ENCODE measurements at regions not wholly inside any gene's neighbourhood (a gene's known extent, or its start where the extent isn't known, plus 50 kb on each side); places are given as distances from the start of the nearest gene placed in this dataset.

DNA sequence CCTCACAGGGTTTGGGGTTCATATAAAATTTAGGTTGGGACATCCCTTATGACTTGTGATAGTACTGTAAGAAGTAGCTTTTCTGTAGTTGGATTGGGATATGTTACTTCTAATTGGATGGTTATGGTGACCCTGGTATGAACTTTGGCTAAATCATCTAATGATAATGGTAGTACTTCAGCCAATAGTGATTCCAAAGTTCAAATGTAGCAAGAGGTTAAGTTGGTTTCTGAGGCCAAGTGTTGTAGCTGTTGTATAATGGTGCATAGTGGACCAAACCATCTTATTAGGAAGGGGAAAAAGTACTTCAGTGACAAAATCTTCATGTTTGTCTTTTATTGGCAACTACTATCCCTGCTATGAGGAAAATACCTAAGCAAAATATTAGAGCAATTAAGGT is 542.1 kb upstream of the IGFBP3 start:
- no peak for DNase-seq (ENCODE audit: low read depth)
- TF ChIP-seq, protein P1, sequence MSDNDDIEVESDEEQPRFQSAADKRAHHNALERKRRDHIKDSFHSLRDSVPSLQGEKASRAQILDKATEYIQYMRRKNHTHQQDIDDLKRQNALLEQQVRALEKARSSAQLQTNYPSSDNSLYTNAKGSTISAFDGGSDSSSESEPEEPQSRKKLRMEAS (IDR thresholded peaks at IDR 0.05; ENCODE audit: low read depth, low read length), result no peak
- TF ChIP-seq, protein P2, sequence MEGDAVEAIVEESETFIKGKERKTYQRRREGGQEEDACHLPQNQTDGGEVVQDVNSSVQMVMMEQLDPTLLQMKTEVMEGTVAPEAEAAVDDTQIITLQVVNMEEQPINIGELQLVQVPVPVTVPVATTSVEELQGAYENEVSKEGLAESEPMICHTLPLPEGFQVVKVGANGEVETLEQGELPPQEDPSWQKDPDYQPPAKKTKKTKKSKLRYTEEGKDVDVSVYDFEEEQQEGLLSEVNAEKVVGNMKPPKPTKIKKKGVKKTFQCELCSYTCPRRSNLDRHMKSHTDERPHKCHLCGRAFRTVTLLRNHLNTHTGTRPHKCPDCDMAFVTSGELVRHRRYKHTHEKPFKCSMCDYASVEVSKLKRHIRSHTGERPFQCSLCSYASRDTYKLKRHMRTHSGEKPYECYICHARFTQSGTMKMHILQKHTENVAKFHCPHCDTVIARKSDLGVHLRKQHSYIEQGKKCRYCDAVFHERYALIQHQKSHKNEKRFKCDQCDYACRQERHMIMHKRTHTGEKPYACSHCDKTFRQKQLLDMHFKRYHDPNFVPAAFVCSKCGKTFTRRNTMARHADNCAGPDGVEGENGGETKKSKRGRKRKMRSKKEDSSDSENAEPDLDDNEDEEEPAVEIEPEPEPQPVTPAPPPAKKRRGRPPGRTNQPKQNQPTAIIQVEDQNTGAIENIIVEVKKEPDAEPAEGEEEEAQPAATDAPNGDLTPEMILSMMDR (IDR thresholded peaks at IDR 0.05; ENCODE audit: low read depth, low read length), result no peak
- TF ChIP-seq POLR2A (IDR thresholded peaks at IDR 0.05; ENCODE audit: extremely low read depth, insufficient read length), result no peak
- TF ChIP-seq MYC (IDR thresholded peaks at IDR 0.05; ENCODE audit: low read depth, low read length), result no peak
- H3K4me3 ChIP-seq (ENCODE audit: low read depth, low read length), result no peak overlapping the region

DNA sequence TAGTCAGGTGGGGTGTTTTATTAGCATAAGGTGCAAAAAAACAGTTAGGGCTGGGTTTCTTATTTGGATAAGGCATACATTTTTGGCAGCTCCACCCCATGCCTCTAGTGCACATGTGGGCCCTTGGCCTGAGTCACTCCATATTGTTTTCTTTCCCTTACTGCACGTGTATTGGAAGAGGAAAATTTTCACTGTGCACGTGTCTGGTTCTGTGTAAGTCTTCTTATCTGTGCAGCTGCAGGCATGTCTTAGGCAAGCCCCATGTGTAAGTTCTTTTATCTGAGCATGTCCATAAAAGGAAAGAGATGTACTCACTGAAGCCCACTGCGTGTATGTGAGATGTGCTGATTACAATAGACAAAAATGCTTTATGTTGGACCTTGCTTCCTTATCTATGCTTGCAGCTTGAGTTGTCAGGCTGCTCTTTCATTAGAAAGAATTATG is 540.3 kb upstream of the IGFBP3 start:
- DNase-seq (ENCODE audit: low read depth), result no peak

DNA sequence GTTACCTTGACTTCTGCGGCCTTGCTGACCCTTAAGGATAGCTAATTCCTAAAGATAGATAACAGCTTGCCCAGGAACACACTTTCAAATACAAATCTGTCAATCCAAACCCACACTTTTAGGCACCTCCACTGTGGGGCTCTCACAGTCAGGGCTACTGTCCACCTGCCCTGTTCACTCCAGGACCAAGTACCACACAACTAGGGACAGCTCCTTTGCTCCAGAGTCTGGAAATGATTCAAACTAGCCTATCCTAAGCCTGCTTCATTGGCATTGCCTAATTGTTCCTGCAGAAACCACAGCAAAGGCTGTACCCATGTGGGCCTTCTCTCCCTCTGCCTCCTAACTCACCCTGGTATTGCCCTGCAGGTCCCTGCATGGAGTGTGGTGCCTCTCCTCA is 538.9 kb upstream of the IGFBP3 start:
- no peak for DNase-seq (ENCODE audit: low read depth)
- TF ChIP-seq, protein P2 (IDR thresholded peaks at IDR 0.05; ENCODE audit: low read depth, low read length), result no peak
- TF ChIP-seq, protein P1 (IDR thresholded peaks at IDR 0.05; ENCODE audit: low read depth, low read length), result no peak
- TF ChIP-seq MYC (IDR thresholded peaks at IDR 0.05; ENCODE audit: low read depth, low read length), result no peak
- TF ChIP-seq POLR2A (IDR thresholded peaks at IDR 0.05; ENCODE audit: extremely low read depth, insufficient read length), result no peak
- no peak overlapping the region for H3K4me3 ChIP-seq (ENCODE audit: low read depth, low read length)

More for the DNA sequence above, 540.3 kb upstream of the IGFBP3 start:
- H3K4me3 ChIP-seq (ENCODE audit: low read depth, low read length), result no peak overlapping the region
- no peak for TF ChIP-seq MYC (IDR thresholded peaks at IDR 0.05; ENCODE audit: low read depth, low read length)
- TF ChIP-seq, protein P1 (IDR thresholded peaks at IDR 0.05; ENCODE audit: low read depth, low read length), result 0 out of 2 replicates have a peak, but pooled peaks have one; percentile 26

DNA sequence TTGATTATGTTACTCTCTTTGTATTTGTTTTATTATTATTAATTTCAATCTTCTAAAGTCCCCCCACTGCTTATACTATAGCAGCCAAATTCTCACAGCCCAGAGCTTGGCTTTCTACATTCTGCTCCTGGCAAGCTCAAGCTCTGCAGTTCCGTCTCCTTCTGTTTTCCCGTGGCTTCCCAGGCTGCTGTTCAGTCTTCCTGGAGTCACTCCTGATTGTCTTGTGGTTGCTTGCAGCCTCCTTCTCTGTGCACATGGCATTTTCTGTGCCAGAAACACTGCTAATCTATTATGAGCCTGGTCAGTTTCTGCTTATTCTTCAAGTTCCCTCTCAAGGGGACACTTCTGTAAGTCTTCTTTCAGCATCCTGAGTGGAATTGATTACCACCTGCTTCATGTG is 533.7 kb upstream of the IGFBP3 start:
- H3K4me3 ChIP-seq (ENCODE audit: low read depth, low read length), result no peak overlapping the region
- TF ChIP-seq, protein P1 (IDR thresholded peaks at IDR 0.05; ENCODE audit: low read depth, low read length), result no peak
- TF ChIP-seq, protein P2 (IDR thresholded peaks at IDR 0.05; ENCODE audit: low read depth, low read length), result no peak
- TF ChIP-seq POLR2A (IDR thresholded peaks at IDR 0.05; ENCODE audit: extremely low read depth, insufficient read length) (no peak), MYC (IDR thresholded peaks at IDR 0.05; ENCODE audit: low read depth, low read length) (no peak)
- no peak for DNase-seq (ENCODE audit: low read depth)

DNA sequence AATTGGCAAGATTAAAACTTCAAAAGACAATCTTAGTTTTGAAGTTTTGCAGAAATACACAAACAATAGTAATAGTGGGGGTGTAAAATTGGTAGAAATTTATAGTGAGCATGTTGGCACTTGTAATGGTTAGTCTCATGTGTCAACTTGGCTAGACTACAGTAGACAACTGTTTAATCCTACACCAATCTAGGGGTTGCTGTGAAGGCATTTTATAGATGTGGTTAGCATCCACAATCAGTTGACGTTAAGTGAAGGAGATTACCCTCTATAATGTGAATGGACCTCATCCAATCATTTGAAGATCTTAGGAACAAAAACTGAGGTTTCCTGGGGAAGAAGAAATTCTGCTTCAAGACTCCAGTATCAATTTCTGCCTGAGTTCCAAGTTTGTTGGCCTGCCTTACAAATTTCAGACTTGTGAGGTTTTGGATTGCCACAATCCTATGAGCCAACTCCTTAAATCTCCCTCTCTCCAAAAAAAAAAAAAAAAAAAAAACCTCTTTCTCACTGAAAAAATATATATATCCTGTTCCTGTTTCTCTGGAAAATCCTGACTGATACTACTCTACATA is 531.6 kb upstream of the IGFBP3 start:
- TF ChIP-seq, protein P2 (IDR thresholded peaks at IDR 0.05; ENCODE audit: low read depth, low read length), result no peak
- TF ChIP-seq POLR2A (IDR thresholded peaks at IDR 0.05; ENCODE audit: extremely low read depth, insufficient read length) (no peak), MYC (IDR thresholded peaks at IDR 0.05; ENCODE audit: low read depth, low read length) (no peak)
- TF ChIP-seq, protein P1 (IDR thresholded peaks at IDR 0.05; ENCODE audit: low read depth, low read length), result no peak
- DNase-seq (ENCODE audit: low read depth), result no peak
- H3K4me3 ChIP-seq (ENCODE audit: low read depth, low read length), result no peak overlapping the region

DNA sequence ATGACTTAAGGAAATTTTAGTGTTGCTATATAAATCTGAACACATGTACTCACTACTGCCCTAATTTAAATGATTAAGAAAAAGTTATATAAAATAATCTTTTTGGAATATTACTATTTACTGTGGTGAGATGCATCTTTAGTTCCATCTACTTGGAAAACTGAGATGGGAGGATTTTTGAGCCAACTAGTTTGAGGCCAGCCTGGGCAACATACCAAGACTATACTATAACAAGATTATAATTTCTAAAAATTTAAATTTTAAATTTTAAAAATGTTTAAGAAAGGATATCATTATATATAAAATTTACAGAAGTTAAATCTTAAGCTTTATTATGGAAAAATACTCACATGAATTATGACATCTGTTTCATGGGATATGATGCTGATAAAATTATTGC is 530.8 kb upstream of the IGFBP3 start:
- no peak overlapping the region for H3K4me3 ChIP-seq (ENCODE audit: low read depth, low read length)
- no peak for DNase-seq (ENCODE audit: low read depth)
- TF ChIP-seq MYC (IDR thresholded peaks at IDR 0.05; ENCODE audit: low read depth, low read length) (no peak), POLR2A (IDR thresholded peaks at IDR 0.05; ENCODE audit: extremely low read depth, insufficient read length) (no peak)
- TF ChIP-seq, protein P2 (IDR thresholded peaks at IDR 0.05; ENCODE audit: low read depth, low read length), result no peak
- TF ChIP-seq, protein P1 (IDR thresholded peaks at IDR 0.05; ENCODE audit: low read depth, low read length), result no peak
